ENCODE measurements at regions not wholly inside any gene's neighbourhood (a gene's known extent, or its start where the extent isn't known, plus 50 kb on each side); places are given as distances from the start of the nearest gene placed in this dataset.

DNA sequence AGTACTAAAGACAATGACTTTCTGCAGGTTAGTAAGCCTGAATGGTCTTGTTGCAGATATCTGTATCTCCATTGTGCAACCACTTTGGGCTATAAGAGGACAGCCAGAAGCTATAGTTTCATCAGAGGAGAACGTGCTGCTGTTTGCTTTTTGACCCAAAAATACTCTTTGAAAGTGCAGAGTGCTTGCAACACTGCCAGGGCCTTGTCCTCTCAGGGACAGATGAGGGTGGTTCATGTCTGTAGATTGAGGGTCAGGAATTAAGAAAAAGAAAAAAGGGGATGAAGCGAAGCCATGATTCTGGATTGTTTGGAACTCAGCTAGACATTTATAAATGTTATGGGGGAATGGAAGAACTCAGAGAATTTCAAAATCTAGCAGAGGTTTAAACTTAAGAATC, 212.5 kb downstream of the SEC23IP start:
- TF ChIP-seq CTCF (IDR thresholded peaks at IDR 0.05) = no peak
- no peak for TF ChIP-seq POLR2A (IDR thresholded peaks at IDR 0.05)
- no peak for TF ChIP-seq EP300 (IDR thresholded peaks at IDR 0.05)
